Activated CD4-positive, alpha-beta T cell treated with anti-CD3 and anti-CD28 coated beads, Interleukin-2, amount 50 U/mL, for 48 hours (primary cell): ENCODE measurements at regions not wholly inside any gene's neighbourhood (a gene's known extent, or its start where the extent isn't known, plus 50 kb on each side); places are given as distances from the start of the nearest gene placed in this dataset.

ENCODE experiments used
- DNase-seq, 2 experiments: peaks; one replicate each; pipeline ENCODE4 v3.0.0-alpha.2; 2020

- DNase-seq: no peak
These were observed 152.9 kb downstream of the EFNB2 start for GRCh38 chr13:106382534-106382933.

- DNase-seq: no peak
These were observed 154.4 kb downstream of the EFNB2 start for GRCh38 chr13:106381091-106381490.

- no peak for DNase-seq
These were observed 157.4 kb downstream of the EFNB2 start for GRCh38 chr13:106377931-106378662.

- DNase-seq: no peak
These were observed 158.1 kb downstream of the EFNB2 start for GRCh38 chr13:106377341-106377740.

- peak in 1 of 2 experiments; percentile 3 for DNase-seq
These were observed 158.9 kb downstream of the EFNB2 start for GRCh38 chr13:106376401-106377112.

GRCh38 chr13:106375085-106375484 is 160.4 kb downstream of the EFNB2 start:
- DNase-seq: no peak

- DNase-seq: no peak
These were observed 160.8 kb downstream of the EFNB2 start for GRCh38 chr13:106374631-106375030.

GRCh38 chr13:106373989-106374572 is 161.4 kb downstream of the EFNB2 start:
- DNase-seq: no peak

GRCh38 chr13:106373304-106373988 is 162.0 kb downstream of the EFNB2 start:
- no peak for DNase-seq

- no peak for DNase-seq
These were observed 163.0 kb downstream of the EFNB2 start for GRCh38 chr13:106372199-106373155.

GRCh38 chr13:106371024-106371423 is 164.4 kb downstream of the EFNB2 start:
- no peak for DNase-seq

- DNase-seq: no peak
These were observed 165.6 kb downstream of the EFNB2 start for GRCh38 chr13:106369858-106370257.

GRCh38 chr13:106369091-106369490 is 166.4 kb downstream of the EFNB2 start:
- DNase-seq: no peak

- no peak for DNase-seq
These were observed 168.0 kb downstream of the EFNB2 start for GRCh38 chr13:106367361-106367971.

- no peak for DNase-seq
These were observed 172.8 kb downstream of the EFNB2 start for GRCh38 chr13:106362707-106363106.

GRCh38 chr13:106361621-106362020 is 173.8 kb downstream of the EFNB2 start:
- DNase-seq: no peak

- no peak for DNase-seq
These were observed 178.3 kb downstream of the EFNB2 start for GRCh38 chr13:106357198-106357597.

GRCh38 chr13:106355866-106356265 is 179.6 kb downstream of the EFNB2 start:
- DNase-seq: no peak

GRCh38 chr13:106354961-106355360 is 180.5 kb downstream of the EFNB2 start:
- no peak for DNase-seq

- no peak for DNase-seq
These were observed 182.6 kb downstream of the EFNB2 start for GRCh38 chr13:106352850-106353249.

- no peak for DNase-seq
These were observed 184.2 kb downstream of the EFNB2 start for GRCh38 chr13:106351251-106351650.

- no peak for DNase-seq
These were observed 185.3 kb downstream of the EFNB2 start for GRCh38 chr13:106350208-106350607.
